H4 (cell line): ENCODE measurements at regions not wholly inside any gene's neighbourhood (a gene's known extent, or its start where the extent isn't known, plus 50 kb on each side); places are given as distances from the start of the nearest gene placed in this dataset.

Experiments
- DNase-seq: peaks from one replicate; pipeline ENCODE4 v3.0.0-alpha.2; 2015; ENCODE audit warnings: low spot score

- no peak for DNase-seq
Measured at GRCh38 chr2:3062476-3063260, 314.9 kb downstream of the EIPR1 start.

- no peak for DNase-seq
Measured at GRCh38 chr2:3060049-3060448, 317.6 kb downstream of the EIPR1 start.

- no peak for DNase-seq
Measured at GRCh38 chr2:3059141-3059925, 318.3 kb downstream of the EIPR1 start.

GRCh38 chr2:3054066-3054465, 323.6 kb downstream of the EIPR1 start:
- no peak for DNase-seq

GRCh38 chr2:3051266-3051665, 326.4 kb downstream of the EIPR1 start:
- DNase-seq = no peak

GRCh38 chr2:3046170-3046865, 331.3 kb downstream of the EIPR1 start:
- no peak for DNase-seq

GRCh38 chr2:3045318-3045921, 332.2 kb downstream of the EIPR1 start:
- DNase-seq = no peak

GRCh38 chr2:3044587-3045317, 332.9 kb downstream of the EIPR1 start:
- DNase-seq = no peak

GRCh38 chr2:3043726-3044125, 333.9 kb downstream of the EIPR1 start:
- DNase-seq = no peak

GRCh38 chr2:3042601-3043585, 334.7 kb downstream of the EIPR1 start:
- DNase-seq = no peak

GRCh38 chr2:3041841-3042600, 335.6 kb downstream of the EIPR1 start:
- DNase-seq = no peak

GRCh38 chr2:3041246-3041645, 336.4 kb downstream of the EIPR1 start:
- DNase-seq = no peak

- DNase-seq = no peak
Measured at GRCh38 chr2:3040496-3041140, 337.0 kb downstream of the EIPR1 start.

- no peak for DNase-seq
Measured at GRCh38 chr2:3040066-3040428, 337.6 kb downstream of the EIPR1 start.

GRCh38 chr2:3039188-3040065, 338.2 kb downstream of the EIPR1 start:
- DNase-seq = no peak

GRCh38 chr2:3038636-3039035, 339.0 kb downstream of the EIPR1 start:
- DNase-seq = no peak

- no peak for DNase-seq
Measured at GRCh38 chr2:3037196-3038194, 340.1 kb downstream of the EIPR1 start.
